ENCODE measurements at regions not wholly inside any gene's neighbourhood (a gene's known extent, or its start where the extent isn't known, plus 50 kb on each side); places are given as distances from the start of the nearest gene placed in this dataset.

DNA sequence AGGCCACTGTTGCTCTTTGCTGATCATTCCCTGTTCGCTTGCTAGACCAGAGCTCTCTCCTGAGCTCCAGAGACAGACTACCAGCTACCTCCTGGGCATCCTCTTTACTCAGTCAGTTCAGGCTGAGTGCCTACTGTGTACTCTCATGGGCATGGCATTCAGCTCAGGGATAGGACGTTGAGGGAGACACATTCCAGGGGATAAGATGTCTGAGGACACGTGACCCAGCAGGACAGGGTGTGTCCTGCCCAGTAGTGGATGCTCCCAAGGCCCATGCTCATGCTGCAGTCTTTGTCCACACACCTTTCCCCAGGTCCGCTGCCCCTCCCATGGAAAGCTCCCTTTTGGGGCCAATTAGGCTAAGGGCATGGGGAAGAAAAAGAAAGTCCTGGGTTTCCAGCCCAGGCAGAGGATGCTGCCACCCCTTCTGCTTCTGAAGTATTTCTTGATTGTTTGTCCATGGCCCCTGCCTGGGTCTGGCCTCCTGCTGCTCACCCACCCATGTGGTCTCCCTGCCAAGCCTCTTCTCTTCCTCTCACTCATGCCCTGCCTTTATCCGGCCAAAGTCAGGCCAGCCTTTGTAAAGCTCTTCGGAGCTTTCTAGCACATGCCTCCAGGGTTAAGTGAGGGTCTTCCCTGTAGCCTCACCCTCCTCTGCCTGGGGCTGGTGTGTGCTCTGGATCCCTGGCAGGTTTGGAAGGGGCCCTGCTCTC lies 60.5 kb upstream of the PITX1 start:
- no peak for TF ChIP-seq POLR2A (IDR thresholded peaks at IDR 0.05)
- TF ChIP-seq, protein P1, sequence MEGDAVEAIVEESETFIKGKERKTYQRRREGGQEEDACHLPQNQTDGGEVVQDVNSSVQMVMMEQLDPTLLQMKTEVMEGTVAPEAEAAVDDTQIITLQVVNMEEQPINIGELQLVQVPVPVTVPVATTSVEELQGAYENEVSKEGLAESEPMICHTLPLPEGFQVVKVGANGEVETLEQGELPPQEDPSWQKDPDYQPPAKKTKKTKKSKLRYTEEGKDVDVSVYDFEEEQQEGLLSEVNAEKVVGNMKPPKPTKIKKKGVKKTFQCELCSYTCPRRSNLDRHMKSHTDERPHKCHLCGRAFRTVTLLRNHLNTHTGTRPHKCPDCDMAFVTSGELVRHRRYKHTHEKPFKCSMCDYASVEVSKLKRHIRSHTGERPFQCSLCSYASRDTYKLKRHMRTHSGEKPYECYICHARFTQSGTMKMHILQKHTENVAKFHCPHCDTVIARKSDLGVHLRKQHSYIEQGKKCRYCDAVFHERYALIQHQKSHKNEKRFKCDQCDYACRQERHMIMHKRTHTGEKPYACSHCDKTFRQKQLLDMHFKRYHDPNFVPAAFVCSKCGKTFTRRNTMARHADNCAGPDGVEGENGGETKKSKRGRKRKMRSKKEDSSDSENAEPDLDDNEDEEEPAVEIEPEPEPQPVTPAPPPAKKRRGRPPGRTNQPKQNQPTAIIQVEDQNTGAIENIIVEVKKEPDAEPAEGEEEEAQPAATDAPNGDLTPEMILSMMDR (IDR thresholded peaks at IDR 0.05): no peak
